Stomach smooth muscle (tissue), 2 donors: ENCODE measurements at regions not wholly inside any gene's neighbourhood (a gene's known extent, or its start where the extent isn't known, plus 50 kb on each side); places are given as distances from the start of the nearest gene placed in this dataset.

Experiments
- H3K27ac ChIP-seq: one replicate; pipeline ENCODE4 v1.7.0; 2013; ENCODE audit warnings: mild to moderate bottlenecking, low read length, inconsistent platforms
- H3K27me3 ChIP-seq, 2 donors: one replicate each; pipeline ENCODE4 v1.7.0; 2013; ENCODE audit warnings: low read length in 2 of 2; ENCODE audit not compliant: insufficient read depth in 2 of 2, control insufficient read depth in 1 of 2
- H3K36me3 ChIP-seq, 2 donors: one replicate each; pipeline ENCODE4 v1.7.0; 2013; ENCODE audit warnings: low read length in 2 of 2; ENCODE audit not compliant: control insufficient read depth in 2 of 2, insufficient read depth in 2 of 2
- H3K4me1 ChIP-seq: one replicate; pipeline ENCODE4 v1.7.0; 2013; ENCODE audit warnings: low read length; ENCODE audit not compliant: control insufficient read depth, insufficient read depth
- H3K4me3 ChIP-seq, 2 donors: one replicate each; pipeline ENCODE4 v1.7.0; 2013; ENCODE audit warnings: low read length in 2 of 2
- H3K9ac ChIP-seq, 2 donors: one replicate each; pipeline ENCODE4 v1.7.0; 2013; ENCODE audit warnings: low read length in 2 of 2, mild to moderate bottlenecking in 1 of 2
- H3K9me3 ChIP-seq, 2 donors: one replicate each; pipeline ENCODE4 v1.7.0; 2013; ENCODE audit warnings: low read length in 2 of 2; ENCODE audit not compliant: control insufficient read depth in 2 of 2
- donor health status: healthy.
- donor health status: Pancreatic carcinoma.

DNA sequence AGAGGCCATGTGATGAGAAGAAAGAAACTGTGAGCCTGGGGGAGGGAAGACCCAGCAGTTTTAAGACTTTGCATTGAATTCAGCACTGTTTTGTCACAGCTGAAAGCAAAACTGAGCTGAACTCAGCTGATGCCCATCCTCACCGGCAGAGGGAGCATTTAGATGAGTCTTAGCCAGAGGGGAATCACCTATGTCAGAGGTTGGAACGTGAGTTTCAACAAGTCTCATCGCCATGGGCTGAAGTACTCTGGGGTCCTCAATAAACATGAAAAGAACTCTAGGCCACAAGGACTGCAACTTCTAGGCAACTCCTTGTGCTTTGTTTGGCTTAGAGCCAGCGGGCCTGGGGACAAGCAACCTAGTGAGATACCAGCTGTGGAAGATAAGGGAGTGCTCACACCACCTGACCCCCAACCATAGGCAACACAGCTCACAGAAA lies 324.5 kb downstream of the TBL1XR1 start:
- Histone ChIP-seq H3K27me3 (no peaks in the 10 kb centered on the region), H3K4me1 (peaks cover 4% of the 10 kb centered on the region), H3K4me3 (no peak overlapping the region), H3K9ac (no peak overlapping the region), H3K36me3 (no peaks in the 10 kb centered on the region), H3K9me3 (peaks cover 3 to 4% of the 10 kb centered on the region in 2 donors), H3K27ac (no peak overlapping the region)

DNA sequence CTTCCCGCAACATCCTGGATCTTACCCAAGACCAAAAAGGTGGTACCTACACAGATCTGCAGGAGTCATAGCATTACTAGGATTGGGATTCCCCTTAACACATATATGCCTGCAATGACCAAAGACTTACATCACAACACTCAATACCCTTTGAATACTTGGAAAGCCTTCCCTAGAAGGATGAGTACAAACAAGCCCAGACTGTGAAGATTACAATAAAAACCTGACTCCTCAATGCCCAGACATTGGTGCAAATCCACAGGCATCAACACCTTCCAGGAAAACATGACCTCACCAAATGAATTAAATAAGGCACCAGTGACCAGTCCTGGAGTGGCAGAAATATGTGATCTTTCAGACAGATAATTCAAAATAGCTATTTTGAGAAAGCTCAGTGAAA lies 326.8 kb downstream of the TBL1XR1 start:
- H3K4me1 ChIP-seq = peaks cover 4% of the 10 kb centered on the region
- no peak overlapping the region for H3K4me3 ChIP-seq
- H3K27me3 ChIP-seq = no peaks in the 10 kb centered on the region
- H3K9me3 ChIP-seq = peaks cover 0 to 3% of the 10 kb centered on the region in 2 donors
- no peak overlapping the region for H3K27ac ChIP-seq
- no peak overlapping the region for H3K9ac ChIP-seq
- H3K36me3 ChIP-seq = no peaks in the 10 kb centered on the region

DNA sequence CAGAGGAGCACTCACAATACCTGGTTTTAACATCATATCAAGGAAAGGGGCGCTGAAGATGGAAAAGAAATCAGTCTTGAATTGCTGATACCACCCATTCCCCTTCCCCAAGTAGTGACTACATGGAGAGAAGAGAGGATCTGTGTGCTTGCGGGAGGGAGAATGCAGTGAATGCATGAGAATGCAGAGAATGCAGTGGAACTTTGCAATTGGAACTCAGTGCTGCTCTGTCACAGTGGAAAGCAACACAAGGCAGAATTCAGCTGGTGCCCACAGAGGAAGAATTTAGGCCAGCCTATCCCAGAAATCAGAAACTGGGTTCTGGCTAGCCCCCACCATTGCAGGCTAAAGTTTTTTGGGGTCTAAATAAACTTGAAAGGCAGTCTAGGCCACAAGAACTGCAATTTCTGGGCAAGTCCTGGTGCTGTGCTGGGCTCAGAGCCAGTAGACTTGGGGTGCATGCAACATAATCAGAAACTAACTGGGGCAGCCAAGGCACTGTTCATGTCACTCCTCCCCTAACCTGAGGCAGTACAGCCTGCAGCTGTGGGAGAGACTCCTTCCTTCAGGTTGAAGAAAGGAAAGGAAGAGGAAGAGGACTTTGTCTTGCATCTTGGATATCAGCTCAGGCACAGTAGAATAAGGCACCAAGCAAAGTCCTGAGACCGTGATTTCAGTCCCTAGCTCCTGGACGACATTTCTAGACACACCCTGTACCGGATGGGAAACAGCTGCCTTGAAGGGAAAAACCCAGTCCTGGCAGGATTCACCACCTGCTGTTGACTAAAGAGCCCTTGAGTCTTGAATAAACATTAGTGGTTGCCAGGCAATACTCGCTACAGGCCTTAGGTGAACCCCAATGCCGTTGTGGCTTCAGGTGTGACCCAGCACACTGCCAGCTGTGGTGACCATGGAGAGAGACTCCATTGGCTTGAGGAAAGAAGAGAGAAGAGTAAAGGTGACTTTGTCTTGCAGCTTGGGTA lies 329.3 kb downstream of the TBL1XR1 start:
- Histone ChIP-seq H3K36me3 (no peaks in the 10 kb centered on the region), H3K9ac (no peak overlapping the region), H3K4me1 (peaks cover 4% of the 10 kb centered on the region), H3K4me3 (no peak overlapping the region), H3K27ac (no peak overlapping the region), H3K27me3 (no peaks in the 10 kb centered on the region), H3K9me3 (peaks cover 0 to 3% of the 10 kb centered on the region in 2 donors)

- no peak overlapping the region for H3K9ac ChIP-seq
These were observed 336.1 kb downstream of the TBL1XR1 start for GRCh38 chr3:176861137-176861536.

GRCh38 chr3:176856721-176857120 lies 340.6 kb downstream of the TBL1XR1 start:
- no peaks in the 10 kb centered on the region for H3K9me3 ChIP-seq
- H3K27ac ChIP-seq = no peak overlapping the region
- H3K36me3 ChIP-seq = no peaks in the 10 kb centered on the region
- no peaks in the 10 kb centered on the region for H3K27me3 ChIP-seq
- H3K4me1 ChIP-seq = no peaks in the 10 kb centered on the region
- no peak overlapping the region for H3K4me3 ChIP-seq
- no peak overlapping the region for H3K9ac ChIP-seq

More at GRCh38 chr3:176861137-176861536, 336.1 kb downstream of the TBL1XR1 start:
- no peak overlapping the region for H3K4me3 ChIP-seq
- H3K36me3 ChIP-seq = no peaks in the 10 kb centered on the region
- no peak overlapping the region for H3K27ac ChIP-seq
- no peaks in the 10 kb centered on the region for H3K9me3 ChIP-seq
- no peaks in the 10 kb centered on the region for H3K27me3 ChIP-seq
- no peaks in the 10 kb centered on the region for H3K4me1 ChIP-seq

DNA sequence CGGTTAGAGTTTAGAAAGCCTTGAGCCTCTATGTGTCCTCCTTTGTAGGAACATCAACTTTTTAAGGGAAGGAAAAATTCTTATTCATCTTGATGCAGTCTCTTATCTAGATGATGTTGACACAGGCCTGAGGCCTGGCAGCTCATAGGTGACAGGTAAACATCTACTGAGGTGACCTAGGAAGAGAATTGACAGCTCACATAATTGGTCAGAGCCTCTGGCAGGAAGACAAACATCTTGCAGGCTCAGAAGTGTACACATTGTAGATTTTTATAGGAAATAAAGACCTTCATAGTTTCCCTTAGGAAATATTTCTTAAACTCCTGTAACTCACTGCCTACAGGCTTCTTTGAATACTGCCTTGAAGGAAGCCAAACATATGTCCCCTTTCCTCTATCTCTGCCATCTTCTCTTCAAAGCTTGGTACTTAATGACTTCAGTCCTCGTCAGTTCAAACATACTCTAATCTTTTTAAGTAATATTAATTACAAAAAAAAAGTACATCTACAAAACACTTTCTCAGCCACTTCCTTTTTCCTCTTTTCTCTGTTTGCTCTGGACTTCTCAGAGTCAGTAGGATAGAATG lies 341.3 kb downstream of the TBL1XR1 start:
- Histone ChIP-seq H3K9ac (no peak overlapping the region), H3K4me3 (no peak overlapping the region), H3K27ac (no peak overlapping the region), H3K27me3 (no peaks in the 10 kb centered on the region), H3K36me3 (no peaks in the 10 kb centered on the region), H3K9me3 (no peaks in the 10 kb centered on the region), H3K4me1 (no peaks in the 10 kb centered on the region)

GRCh38 chr3:176855213-176855612 lies 342.1 kb downstream of the TBL1XR1 start:
- Histone ChIP-seq H3K27me3 (no peaks in the 10 kb centered on the region), H3K27ac (no peak overlapping the region), H3K9ac (no peak overlapping the region), H3K4me3 (no peak overlapping the region), H3K9me3 (no peaks in the 10 kb centered on the region), H3K4me1 (no peaks in the 10 kb centered on the region), H3K36me3 (no peaks in the 10 kb centered on the region)

GRCh38 chr3:176850498-176850897 lies 346.8 kb downstream of the TBL1XR1 start:
- H3K9me3 ChIP-seq = no peaks in the 10 kb centered on the region
- no peaks in the 10 kb centered on the region for H3K4me1 ChIP-seq
- H3K27me3 ChIP-seq = no peaks in the 10 kb centered on the region
- no peaks in the 10 kb centered on the region for H3K36me3 ChIP-seq
- H3K27ac ChIP-seq = no peak overlapping the region
- H3K9ac ChIP-seq = no peak overlapping the region
- H3K4me3 ChIP-seq = no peak overlapping the region

- no peaks in the 10 kb centered on the region for H3K4me1 ChIP-seq
- no peaks in the 10 kb centered on the region for H3K27me3 ChIP-seq
- H3K36me3 ChIP-seq = no peaks in the 10 kb centered on the region
- no peaks in the 10 kb centered on the region for H3K9me3 ChIP-seq
- H3K9ac ChIP-seq = no peak overlapping the region
- no peak overlapping the region for H3K4me3 ChIP-seq
- H3K27ac ChIP-seq = no peak overlapping the region
These were observed 348.7 kb downstream of the TBL1XR1 start for GRCh38 chr3:176848431-176849214.

DNA sequence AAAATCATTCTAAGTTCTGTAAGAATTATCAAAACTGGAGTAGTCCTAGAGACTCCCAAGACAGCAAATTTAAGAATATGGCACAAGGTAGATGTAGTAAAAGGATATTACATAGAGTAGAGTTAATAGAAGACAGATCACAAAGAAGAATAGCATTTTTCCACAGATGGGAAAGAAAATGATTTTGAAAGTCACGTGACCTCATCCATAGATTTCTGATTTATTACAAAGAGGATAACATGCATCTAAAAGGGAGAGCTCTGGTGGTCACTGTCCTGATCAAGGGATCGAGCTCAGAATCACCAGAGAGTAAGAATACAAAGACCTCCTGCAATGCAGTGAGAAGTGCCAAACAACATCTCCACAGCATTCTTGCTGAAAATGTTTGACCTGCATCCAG lies 354.4 kb downstream of the TBL1XR1 start:
- no peaks in the 10 kb centered on the region for H3K36me3 ChIP-seq
- H3K4me1 ChIP-seq = no peaks in the 10 kb centered on the region
- no peaks in the 10 kb centered on the region for H3K27me3 ChIP-seq
- no peak overlapping the region for H3K27ac ChIP-seq
- H3K4me3 ChIP-seq = no peak overlapping the region
- no peaks in the 10 kb centered on the region for H3K9me3 ChIP-seq
- H3K9ac ChIP-seq = no peak overlapping the region
